Smooth muscle cell (in vitro differentiated cells): ENCODE measurements at regions not wholly inside any gene's neighbourhood (a gene's known extent, or its start where the extent isn't known, plus 50 kb on each side); places are given as distances from the start of the nearest gene placed in this dataset.

Experiments used
- DNase-seq: peaks from one replicate; lab custom pipeline; 2025; ENCODE audit not compliant: unreplicated experiment; lab: John Stamatoyannopoulos, UW
- H2AFZ ChIP-seq: fragments of 200-600 bp; sonication (generic); 2 replicates; pipeline ENCODE4 v1.6.0; 2016; ENCODE audit warnings: antibody characterized with exemption, low read depth, mild to moderate bottlenecking
- H3F3A ChIP-seq: fragments of 200-600 bp; sonication (generic); 2 replicates; pipeline ENCODE4 v1.6.0; 2017; ENCODE audit warnings: antibody characterized with exemption, low read depth
- H3K27ac ChIP-seq: fragments of 200-600 bp; sonication (generic); 2 replicates; pipeline ENCODE4 v1.5.1; 2016; ENCODE audit warnings: low read depth, mild to moderate bottlenecking
- H3K27me3 ChIP-seq: fragments of 200-600 bp; sonication (generic); 2 replicates; pipeline ENCODE4 v1.6.1; 2016; ENCODE audit warnings: low read depth, mild to moderate bottlenecking
- H3K36me3 ChIP-seq: fragments of 200-600 bp; sonication (generic); 2 replicates; pipeline ENCODE4 v1.5.1; 2016; ENCODE audit warnings: low read depth
- H3K4me1 ChIP-seq: fragments of 200-600 bp; sonication (generic); 2 replicates; pipeline ENCODE4 v1.5.1; 2016; ENCODE audit warnings: low read depth
- H3K4me2 ChIP-seq: fragments of 200-600 bp; sonication (generic); 2 replicates; pipeline ENCODE4 v1.6.0; 2016; ENCODE audit warnings: mild to moderate bottlenecking
- H3K4me3 ChIP-seq: fragments of 200-600 bp; sonication (generic); 2 replicates; pipeline ENCODE4 v1.5.1; 2016; ENCODE audit warnings: mild to moderate bottlenecking
- H3K79me2 ChIP-seq: fragments of 200-600 bp; sonication (generic); 2 replicates; pipeline ENCODE4 v1.6.0; 2016; ENCODE audit warnings: low read depth, mild to moderate bottlenecking
- H3K9ac ChIP-seq: fragments of 200-600 bp; sonication (generic); 2 replicates; pipeline ENCODE4 v1.6.0; 2016; ENCODE audit warnings: low read depth
- H3K9me3 ChIP-seq: fragments of 200-600 bp; sonication (generic); replicated peaks from 2 replicates; pipeline ENCODE4 v1.5.1; 2016; ENCODE audit warnings: low read depth
- H4K20me1 ChIP-seq: fragments of 200-600 bp; sonication (generic); 2 replicates; pipeline ENCODE4 v1.6.0; 2016; ENCODE audit warnings: low read depth
- CTCF ChIP-seq: fragments of 200-600 bp; sonication (generic); IDR thresholded peaks from 2 replicates; pipeline ENCODE4 v1.5.1; 2017; ENCODE audit warnings: borderline replicate concordance, mild to moderate bottlenecking, antibody characterized with exemption; ENCODE audit not compliant: insufficient read depth, poor library complexity, severe bottlenecking
- WGBS: methylation state at CpG from one replicate; pipeline ENCODE4 v1.1.7; 2016; ENCODE audit warnings: low lambda C conversion rate; 5-methylcytosine and 5-hydroxymethylcytosine counted together

DNA sequence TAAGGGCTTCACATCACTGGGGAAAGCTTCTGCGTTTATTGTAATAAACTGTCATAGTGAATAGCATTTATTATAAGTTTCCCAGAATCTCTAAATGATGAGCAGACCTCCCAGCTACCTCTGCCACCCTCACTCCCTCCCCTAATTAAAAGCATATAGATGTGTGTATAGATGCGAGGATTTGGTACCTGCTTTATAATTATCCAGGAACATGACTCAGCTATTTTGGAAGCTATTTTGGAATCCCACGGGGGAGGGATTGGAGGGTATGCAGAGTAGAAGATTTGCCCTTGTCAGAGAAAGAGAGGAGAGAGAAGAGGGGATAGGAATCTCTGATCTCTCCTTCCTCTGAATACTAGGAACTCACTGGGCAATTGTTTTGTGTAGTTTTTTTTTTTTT lies 455.3 kb downstream of the ADRA2A start:
- no peak overlapping the region for H3K4me3 ChIP-seq
- no peak for TF ChIP-seq CTCF
- H3K27ac ChIP-seq = no peak overlapping the region
- H3K79me2 ChIP-seq = no peaks in the 10 kb centered on the region
- H3K9ac ChIP-seq = no peak overlapping the region
- H2AFZ ChIP-seq = no peak overlapping the region
- H3K4me2 ChIP-seq = no peak overlapping the region
- 83% methylated on average over 3 of the region's 3 CpGs for WGBS
- no peaks in the 10 kb centered on the region for H3F3A ChIP-seq
- no peaks in the 10 kb centered on the region for H4K20me1 ChIP-seq
- no peak for DNase-seq
- no peaks in the 10 kb centered on the region for H3K4me1 ChIP-seq
- H3K9me3 ChIP-seq = no peaks in the 10 kb centered on the region
- no peaks in the 10 kb centered on the region for H3K27me3 ChIP-seq
- no peaks in the 10 kb centered on the region for H3K36me3 ChIP-seq

DNA sequence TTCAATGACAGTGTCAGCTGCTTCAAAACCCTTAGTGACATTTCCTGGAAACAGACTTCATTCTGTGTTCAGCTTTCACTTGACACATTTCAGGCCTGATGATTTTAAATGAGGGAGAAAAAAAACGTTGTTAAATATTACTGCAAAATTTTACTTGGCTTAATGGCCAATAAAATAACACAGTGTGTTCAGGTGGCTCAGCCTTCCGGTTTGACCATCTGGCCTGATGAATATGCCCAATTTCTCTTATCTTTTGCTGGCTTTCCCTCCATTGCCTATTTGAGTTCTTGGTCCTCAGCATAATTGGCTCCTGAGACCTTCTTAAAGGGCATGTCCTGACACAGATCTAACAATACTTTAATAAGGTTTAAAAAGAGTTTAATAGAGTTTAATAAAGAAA lies 462.4 kb downstream of the ADRA2A start:
- Histone ChIP-seq H3K36me3 (no peaks in the 10 kb centered on the region), H3F3A (no peaks in the 10 kb centered on the region), H3K4me3 (no peak overlapping the region), H3K9ac (no peak overlapping the region), H3K4me1 (no peaks in the 10 kb centered on the region), H3K27ac (no peak overlapping the region), H3K79me2 (no peaks in the 10 kb centered on the region), H2AFZ (no peak overlapping the region), H4K20me1 (no peaks in the 10 kb centered on the region), H3K9me3 (no peaks in the 10 kb centered on the region), H3K4me2 (no peak overlapping the region), H3K27me3 (no peaks in the 10 kb centered on the region)
- no peak for TF ChIP-seq CTCF
- no peak for DNase-seq
- WGBS = 75% methylated on average over 2 of the region's 2 CpGs

- no peaks in the 10 kb centered on the region for H3K79me2 ChIP-seq
- no peak for DNase-seq
- 75% methylated on average over 2 of the region's 2 CpGs for WGBS
Measured at GRCh38 chr10:111543854-111544253, 467.0 kb downstream of the ADRA2A start.

More at GRCh38 chr10:111543854-111544253, 467.0 kb downstream of the ADRA2A start:
- H3K27ac ChIP-seq = no peak overlapping the region
- no peak overlapping the region for H3K9ac ChIP-seq
- H2AFZ ChIP-seq = no peak overlapping the region
- no peaks in the 10 kb centered on the region for H3K4me1 ChIP-seq
- no peaks in the 10 kb centered on the region for H3K36me3 ChIP-seq
- no peaks in the 10 kb centered on the region for H3K27me3 ChIP-seq
- H3K9me3 ChIP-seq = no peaks in the 10 kb centered on the region
- no peaks in the 10 kb centered on the region for H4K20me1 ChIP-seq
- no peaks in the 10 kb centered on the region for H3F3A ChIP-seq
- no peak overlapping the region for H3K4me3 ChIP-seq
- no peak overlapping the region for H3K4me2 ChIP-seq
- TF ChIP-seq CTCF = no peak
